ENCODE measurements at regions not wholly inside any gene's neighbourhood (a gene's known extent, or its start where the extent isn't known, plus 50 kb on each side); places are given as distances from the start of the nearest gene placed in this dataset.
"Not testable (repeated sequence)": the region's sequence is repeated elsewhere in the genome, so short reads cannot be mapped to it uniquely, and the experiment has no call there.

DNA sequence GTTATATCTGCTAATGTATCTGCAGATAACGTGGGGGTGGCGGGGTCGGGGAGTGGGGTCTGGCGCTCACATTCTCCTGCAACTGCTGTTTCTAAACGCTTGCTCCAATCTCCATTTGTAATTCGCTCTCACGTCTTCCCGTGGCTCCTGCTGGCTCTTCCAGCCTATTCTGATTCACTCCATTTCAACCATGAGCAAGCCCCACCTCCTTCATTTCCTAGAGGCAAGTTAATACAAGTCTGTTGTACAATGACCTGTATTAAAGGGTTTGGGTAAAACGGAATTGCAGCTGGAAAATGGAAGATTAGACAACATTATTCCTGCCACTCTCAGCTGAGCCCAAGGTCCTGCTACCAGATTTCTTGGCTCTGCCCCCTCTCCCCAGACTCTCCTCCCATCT, 132.3 kb downstream of the CSNK2A3 start:
- DNase-seq (ENCODE audit: low read depth in 2 of 3, low spot score in 2 of 3) = no peak

DNA sequence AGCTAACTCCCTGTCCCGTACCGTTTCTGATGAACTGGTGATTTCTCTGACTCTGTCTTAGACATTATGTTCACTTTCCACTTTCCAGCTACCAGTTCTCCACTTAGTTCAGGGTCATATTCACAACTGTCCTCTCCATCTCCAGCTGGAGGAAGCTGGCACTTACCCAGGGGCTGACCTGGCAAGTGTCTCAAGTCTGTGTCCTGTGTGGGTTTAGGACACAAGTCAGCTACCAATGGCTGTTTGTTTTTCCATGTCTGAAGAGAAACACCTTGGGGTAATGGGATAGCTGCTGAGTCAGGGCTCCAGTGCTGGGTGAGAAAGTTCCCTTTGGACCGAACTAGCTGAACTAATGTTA, 134.4 kb downstream of the CSNK2A3 start:
- DNase-seq (ENCODE audit: low read depth in 2 of 3, low spot score in 2 of 3) = no peak

DNA sequence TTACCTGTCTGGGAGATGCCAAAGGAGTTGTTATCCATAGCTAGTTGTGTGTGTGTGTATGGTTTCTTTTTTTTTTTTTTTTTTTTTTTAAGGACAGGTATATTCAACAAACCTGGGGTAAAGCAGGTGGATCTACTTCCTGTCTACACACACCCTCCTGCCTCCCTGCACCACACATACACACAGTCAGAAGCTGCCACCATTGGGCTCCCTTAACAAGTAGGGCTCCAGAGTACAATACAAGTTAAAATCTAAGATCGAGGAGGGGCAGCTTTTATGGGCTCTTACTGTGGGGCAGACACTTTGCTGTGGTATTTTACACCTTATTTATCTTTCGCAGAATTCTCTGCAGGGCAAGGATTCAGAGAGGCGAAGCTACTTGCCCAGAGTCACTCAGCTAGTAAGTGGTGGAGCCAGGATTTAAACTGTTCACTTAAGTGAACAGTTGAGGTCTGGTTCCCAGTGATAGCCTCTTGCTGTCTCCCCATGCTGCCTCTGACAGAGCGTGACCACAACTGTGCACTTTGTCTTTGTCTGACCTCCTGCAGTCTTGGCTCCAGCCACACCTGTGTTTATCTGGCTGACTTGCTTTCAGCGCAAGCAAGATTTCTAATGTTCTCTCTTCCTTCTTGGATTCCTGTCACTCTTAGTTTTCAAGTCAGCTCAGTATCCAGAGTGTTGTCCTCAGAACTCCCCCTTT, 135.0 kb downstream of the CSNK2A3 start:
- no peak for DNase-seq (ENCODE audit: low read depth in 2 of 3, low spot score in 2 of 3)

DNA sequence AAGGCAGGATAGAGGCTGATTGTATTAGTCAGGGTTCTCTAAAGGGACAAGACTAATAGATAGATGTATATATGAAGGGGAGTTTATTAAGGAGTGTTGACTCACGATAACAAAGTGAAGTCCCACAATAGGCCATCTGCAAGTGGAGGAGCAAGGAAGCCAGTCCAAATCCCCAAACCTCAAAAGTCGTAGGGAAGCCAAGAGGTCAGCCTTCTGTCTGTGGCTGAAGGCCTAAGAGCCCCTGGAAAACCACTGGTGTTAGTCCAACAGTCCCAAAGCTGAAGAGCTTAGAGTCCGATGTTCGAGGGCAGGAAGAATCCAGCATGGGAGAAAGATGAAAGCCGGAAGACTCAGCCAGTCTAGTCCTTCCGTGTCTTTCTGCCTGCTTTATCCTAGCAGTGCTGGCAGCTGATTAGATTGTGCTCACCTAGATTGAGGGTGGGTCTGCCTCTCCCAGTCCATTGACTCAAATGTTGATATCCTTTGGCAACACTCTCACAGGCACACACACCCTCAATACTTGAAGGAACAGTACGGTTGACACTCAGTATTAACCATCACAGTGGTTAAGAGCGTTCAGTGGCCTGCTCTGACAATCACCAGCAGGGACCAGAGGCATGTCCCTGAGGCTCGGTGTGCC, 135.6 kb downstream of the CSNK2A3 start:
- no peak for DNase-seq (ENCODE audit: low read depth in 2 of 3, low spot score in 2 of 3)

DNA sequence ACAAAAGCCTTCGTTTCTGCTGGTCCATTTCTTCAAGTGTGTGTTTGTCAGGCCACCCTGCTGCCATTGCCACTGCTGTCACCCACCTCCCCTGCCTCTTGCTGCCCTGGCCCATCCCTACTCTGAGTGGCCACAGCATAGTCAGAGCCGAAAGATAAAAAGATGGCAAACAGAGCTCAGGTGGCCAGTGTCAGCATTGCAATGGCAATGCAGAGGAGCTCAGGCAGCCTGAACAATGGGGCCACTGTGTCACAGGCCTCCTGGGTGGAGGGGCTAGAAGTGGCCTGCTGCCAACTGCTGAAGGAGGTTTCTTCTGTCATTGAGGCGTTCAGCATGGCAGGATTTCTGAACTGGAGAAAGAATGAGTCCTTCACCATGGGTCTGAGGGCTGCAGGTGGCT, 137.1 kb downstream of the CSNK2A3 start:
- DNase-seq (ENCODE audit: low read depth in 2 of 3, low spot score in 2 of 3) = no peak

DNA sequence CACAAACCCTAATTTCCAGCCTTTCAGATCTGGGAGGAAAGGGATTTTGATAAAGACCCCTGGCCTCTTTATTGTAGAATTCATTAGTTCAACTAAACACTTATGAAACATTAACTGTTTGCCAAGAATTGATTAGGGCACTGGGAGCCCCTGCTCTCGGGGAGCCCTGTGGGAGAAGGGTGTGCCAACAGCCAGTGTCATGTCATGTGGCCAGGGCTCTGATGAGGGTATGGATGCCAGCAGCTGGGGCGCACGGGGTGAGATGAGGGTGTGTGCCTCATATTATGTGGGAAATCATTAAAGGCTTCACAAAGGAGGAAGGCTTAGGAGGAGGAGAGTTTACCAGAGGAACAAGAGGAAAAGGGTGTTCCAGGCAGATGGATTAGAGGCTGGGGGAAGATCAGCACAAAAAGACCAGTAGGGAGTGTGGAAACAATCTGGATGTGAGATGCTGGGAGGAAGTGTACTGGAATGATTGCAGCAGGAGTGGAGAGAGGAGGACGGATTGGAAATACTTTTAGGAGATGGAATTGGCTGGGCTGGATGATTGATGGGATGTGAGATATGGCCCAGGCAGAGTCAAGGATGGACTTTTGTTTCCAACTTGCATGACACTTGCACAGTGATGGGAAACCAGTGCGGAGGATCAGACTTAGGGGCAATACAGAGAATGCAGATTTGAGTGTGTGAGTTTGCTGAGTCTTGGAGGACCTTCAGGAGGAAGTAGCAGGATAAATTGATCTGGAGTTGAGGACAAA, 137.8 kb downstream of the CSNK2A3 start:
- DNase-seq (ENCODE audit: low read depth in 2 of 3, low spot score in 2 of 3) = no peak

DNA sequence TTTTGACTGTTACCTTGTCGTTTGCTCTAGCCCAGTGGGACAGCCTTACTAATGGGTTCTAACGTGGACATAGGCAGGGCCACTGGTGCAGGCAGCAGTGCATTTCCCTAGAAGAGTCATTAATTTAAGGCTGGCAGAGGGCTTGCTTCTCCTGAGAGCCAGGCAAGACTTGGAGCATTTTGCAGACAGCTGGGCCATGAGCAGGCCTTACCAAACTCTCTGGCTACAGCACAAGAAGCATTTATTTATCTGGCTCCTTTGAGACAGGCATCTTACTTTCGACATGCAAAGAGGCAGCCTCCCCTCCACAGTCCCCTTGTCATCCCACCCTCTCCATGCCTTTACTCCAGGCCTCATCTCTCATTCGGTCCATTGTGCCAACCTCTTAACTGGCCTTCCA, 139.9 kb downstream of the CSNK2A3 start:
- DNase-seq (ENCODE audit: low read depth in 2 of 3, low spot score in 2 of 3) = no peak

DNA sequence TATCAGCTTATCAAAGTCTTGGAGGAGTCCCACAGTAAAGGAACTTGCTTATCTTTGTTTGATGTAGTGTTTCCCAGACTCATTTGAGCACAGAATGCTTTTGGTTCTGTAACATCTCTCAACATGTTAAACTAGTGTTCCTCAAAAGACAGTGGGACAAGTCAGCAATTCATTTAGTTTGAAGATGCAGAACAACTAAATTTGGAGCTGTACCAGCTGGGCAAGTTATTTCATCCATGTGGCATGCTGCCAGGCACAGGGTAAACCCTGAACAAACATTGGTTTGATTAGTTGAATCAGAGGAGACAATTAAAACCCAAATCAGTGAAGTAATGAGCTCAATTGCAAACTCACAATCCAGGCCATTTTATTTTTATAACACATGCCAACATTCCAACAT, 141.2 kb downstream of the CSNK2A3 start:
- DNase-seq (ENCODE audit: low read depth in 2 of 3, low spot score in 2 of 3) = no peak

DNA sequence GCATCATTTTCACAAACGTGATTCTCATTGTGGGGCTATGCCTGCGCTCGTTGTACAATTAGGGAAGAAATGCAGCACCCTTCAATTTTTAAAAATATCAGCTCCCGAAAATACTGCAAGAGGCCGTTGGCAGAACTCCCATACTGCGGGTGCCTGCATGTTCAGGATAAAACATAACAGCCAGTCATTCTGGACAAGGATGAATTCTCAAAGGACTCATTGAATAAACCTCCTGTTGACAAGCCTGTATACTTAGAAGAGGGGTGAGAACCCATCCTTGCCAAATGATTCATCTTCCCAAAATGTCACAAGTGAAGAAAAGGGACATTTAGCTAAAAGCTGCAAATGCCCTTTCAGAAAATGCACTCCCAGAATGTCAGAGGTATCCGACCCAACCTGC, 141.9 kb downstream of the CSNK2A3 start:
- DNase-seq (ENCODE audit: low read depth in 2 of 3, low spot score in 2 of 3) = no peak

DNA sequence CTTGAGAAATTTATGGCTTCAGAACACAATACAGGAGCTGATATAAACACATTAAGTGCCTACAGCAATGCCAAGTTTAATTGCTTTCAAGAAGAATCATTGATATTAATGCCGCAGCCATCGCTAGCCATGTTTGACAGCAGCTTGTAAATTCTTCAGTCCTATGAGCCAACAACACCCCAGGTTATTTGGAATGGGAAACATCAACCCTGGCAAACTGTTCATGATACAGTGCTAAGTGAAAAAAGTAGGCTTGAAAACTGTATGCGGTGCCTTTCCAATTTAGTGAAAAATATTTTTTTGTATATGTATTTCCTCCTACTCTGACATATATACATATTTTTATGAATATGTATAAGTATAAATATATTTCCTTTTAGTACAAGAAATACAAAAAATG, 142.6 kb downstream of the CSNK2A3 start:
- DNase-seq (ENCODE audit: low read depth in 2 of 3, low spot score in 2 of 3) = no peak

DNA sequence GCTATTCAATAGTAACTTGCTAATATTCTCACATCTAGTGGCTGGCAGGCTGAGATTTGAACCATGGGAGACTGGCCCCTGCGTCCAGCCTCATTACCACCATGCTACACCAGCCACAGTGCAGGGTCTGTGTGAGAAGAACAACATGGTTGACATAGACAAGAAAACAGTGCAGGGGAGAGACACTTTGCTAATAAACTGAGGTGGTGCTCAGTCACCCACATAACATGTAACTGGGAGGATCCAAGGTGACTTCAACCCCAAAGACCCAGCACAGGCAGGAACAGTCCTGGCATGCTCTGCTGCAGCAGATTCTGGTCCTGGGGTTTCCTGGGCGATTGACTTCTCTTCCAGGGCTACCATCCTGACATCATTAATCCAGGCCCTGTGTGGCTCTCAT, 143.1 kb downstream of the CSNK2A3 start:
- DNase-seq (ENCODE audit: low read depth in 2 of 3, low spot score in 2 of 3) = no peak

DNA sequence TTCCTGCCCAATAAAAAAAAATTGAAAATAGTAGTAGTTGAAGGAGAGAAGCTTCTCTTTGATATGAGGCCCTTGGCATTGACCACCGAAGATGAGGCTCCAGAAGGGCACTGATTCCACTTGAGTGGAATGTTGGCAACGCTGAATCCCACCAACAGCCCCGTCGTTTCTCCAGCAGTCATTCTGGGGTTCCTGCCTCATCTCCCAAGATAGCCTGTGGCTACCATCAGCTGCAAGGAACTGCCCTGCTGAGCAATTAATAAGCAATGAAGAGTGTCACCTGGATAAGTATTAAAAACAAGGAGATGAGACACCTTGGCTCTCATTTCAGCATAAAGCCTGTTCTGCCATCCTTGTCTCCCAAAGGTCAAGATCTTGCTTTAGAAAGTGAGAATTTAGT, 144.1 kb downstream of the CSNK2A3 start:
- DNase-seq (ENCODE audit: low read depth in 2 of 3, low spot score in 2 of 3) = no peak

DNA sequence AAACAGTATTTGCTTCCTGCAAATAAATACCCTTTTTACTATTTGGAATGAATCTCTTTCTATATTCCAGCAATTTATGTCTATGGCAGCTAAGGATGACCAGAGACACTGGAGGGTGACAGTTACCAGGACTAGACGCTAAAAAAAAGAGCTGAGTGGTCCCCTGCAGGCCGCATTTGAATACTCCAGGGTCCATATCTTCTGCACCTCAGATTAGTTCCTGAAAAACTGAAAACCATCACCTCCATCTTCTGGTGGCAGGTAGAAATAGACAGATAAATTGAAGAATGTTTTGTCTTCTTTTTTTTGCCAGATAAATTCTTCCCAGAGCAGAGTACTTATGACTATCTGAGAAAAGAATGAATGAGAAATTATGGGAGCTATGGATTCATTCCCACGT, 145.6 kb downstream of the CSNK2A3 start:
- no peak for DNase-seq (ENCODE audit: low read depth in 2 of 3, low spot score in 2 of 3)

DNA sequence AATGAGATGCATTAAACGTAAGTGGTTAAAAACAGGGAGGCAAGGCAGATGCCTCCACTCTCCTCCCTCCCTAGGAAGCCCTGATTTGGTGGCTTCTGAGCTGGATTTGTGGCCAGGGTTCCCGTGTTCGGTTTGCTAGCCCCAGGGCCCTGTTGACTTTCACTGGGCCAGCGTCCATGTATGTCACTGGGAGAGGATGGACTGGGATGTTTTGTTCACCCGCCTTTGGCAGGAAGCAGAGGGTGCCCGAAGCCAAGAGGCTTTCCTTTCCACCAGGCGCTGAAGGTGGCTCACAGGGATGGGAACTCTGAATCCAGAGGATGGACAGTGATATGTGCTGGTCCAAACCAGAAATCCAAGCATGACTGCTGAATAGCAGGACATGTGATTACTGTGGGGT, 146.6 kb downstream of the CSNK2A3 start:
- no peak for DNase-seq (ENCODE audit: low read depth in 2 of 3, low spot score in 2 of 3)

DNA sequence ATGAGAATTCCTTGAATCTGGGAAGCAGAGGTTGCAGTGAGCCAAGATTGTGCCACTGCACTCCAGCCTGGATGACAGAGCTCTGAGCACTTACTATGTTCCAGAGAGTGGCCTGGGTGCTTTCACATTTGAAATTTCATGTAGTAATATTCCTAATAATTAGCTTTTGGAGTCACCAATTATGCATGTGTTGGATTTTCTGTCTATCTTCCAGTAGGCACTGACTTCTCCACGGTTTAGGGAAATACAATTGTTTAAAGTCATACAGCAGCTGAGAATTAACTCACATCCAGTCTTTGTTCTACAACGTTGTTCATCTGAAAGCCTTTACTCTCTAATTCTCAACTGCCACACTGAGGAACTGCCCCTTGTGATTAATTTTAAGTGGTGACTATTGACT, 150.2 kb downstream of the CSNK2A3 start:
- DNase-seq (ENCODE audit: low read depth in 2 of 3, low spot score in 2 of 3) = no peak

DNA sequence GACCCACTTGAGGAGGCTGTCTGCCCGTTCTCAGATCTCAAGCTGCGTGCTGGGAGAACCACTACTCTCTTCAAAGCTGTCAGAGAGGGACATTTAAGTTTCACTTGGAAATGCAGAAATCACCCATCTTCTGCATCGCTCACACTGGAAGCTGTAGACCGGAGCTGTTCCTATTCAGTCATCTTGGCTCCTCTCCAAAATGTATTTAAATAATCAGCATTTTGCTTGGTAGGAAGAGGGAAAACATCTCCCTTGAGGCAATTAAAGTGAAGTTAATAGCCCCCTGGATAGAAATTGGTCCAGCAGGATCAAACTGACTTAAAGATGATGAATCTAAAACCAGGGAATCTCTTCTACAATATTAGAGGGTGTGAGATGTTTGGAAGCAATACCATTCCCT, 151.7 kb downstream of the CSNK2A3 start:
- DNase-seq (ENCODE audit: low read depth in 2 of 3, low spot score in 2 of 3) = not testable (repeated sequence)

DNA sequence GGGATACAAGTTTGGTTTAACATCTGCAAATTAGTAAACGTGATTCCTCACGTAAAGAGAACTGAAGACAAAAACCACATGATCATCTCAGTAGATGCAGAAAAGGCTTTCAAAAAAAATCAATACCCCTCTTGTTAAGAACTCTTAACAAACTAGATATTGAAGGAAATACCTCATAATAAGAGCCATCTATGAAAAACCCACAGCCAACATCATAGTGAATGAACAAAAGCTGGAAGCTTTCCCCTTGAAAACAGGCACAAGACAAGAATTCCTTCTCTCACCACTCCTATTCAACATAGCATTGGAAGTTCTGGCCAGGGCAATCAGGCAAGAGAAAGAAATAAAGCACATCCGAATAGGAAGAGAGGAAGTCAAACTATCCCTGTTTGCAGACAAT, 160.5 kb downstream of the CSNK2A3 start:
- no peak for DNase-seq (ENCODE audit: low read depth in 2 of 3, low spot score in 2 of 3)

DNA sequence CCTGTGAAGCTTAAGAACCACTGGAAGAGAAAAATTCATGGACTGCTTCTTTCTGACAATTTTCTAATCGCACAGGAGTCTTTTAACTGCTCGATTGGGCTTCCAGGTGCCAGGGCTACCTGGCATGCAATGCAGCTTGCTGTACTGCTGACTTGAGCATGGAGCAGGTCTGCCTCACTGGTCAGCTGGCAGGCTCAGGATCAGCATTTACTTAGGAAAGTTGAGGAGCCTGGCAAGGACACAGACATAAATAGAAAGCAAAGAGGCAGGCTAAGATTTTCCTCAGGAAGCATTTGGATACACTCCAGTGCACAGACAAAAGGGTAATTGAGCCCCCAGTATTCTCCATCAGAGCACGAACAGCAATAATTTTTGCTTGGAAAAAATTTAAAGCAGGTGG, 163.5 kb downstream of the CSNK2A3 start:
- no peak for DNase-seq (ENCODE audit: low read depth in 2 of 3, low spot score in 2 of 3)

DNA sequence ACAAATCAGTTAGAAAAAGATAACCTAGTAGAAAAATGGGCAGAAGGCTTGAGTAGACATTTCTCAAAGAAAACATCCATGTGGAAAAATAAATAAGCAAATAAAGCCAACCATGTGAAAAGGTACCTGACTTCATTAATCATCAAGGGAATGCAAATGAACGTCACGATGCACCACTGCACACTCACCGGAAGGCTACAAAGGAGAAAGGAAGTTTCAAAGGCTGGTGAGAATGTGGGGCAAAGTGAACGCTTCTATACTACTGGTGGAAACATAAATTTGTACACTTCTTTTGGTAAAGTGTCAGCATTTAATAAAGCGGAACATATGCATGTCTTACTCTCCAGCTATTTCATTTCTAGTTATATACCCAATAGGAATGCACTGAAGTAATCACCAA, 166.8 kb downstream of the CSNK2A3 start:
- DNase-seq (ENCODE audit: low read depth in 2 of 3, low spot score in 2 of 3) = no peak

DNA sequence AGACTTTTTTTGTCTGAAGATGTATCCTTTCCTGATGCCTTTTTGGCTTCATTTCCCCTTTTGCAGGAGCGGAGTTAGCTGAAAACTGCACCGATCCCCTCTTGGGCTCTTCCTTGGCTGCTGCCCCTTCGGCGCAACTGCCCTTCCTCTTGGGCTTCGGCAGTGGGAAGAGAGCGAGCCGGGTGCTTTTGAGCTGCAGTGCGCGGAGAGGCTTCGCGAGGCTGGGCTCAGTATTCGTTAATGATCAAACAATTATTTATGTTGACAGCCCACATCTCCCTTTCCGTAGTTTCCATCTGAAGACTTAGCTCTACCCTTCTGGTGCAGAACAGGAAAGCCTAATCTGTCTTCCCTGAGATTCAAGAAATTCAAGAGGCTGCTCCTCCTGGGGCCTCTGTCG, 170.8 kb downstream of the CSNK2A3 start:
- no peak for DNase-seq (ENCODE audit: low read depth in 2 of 3, low spot score in 2 of 3)

DNA sequence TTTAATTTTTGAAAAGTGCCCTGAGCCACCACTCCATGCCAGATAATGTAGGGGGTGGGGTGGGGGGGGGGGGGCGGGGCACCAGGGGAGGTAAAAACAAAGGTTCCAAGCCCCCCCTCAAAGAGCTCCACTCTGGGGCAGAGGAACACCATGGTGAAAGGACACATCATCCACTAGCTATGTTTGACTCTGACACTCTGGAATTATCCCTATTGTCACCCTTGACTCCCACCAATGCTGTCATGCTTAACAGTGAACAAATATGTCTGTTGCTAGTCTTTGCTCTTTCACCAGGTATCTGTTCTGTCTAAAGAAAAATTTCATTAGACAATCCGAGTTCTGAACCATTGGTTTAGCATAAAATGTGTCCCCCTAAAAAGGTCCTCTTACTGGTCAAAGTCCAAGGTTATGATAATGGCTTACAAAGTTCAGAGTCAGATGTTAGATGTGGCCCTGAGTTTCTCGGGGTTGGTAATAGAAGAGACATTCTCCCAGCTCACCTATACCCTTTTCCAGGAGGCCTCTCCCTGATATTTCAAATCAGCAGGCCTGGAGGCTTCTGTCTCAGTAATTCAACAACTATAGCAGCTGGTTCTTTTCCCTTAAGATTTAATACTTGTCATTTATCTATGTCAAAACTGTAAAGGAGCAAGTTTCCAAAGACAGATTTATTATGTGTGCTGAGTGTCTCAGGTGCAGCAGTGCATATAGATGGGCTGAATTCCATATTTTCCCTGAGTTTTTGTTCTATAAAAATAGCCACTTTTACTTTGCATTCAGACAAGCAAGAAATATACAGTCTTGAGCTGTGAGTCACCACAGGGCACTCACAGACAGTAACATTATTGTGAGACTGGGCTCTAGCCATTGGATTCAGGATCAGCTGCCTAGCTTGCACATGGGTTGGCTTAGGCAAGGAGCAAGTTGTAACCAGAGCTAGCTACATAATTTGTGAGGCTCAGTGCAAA, 174.1 kb downstream of the CSNK2A3 start:
- DNase-seq (ENCODE audit: low read depth in 2 of 3, low spot score in 2 of 3) = no peak
